H1 (cell line): ENCODE measurements at regions not wholly inside any gene's neighbourhood (a gene's known extent, or its start where the extent isn't known, plus 50 kb on each side); places are given as distances from the start of the nearest gene placed in this dataset.

ENCODE experiments used
- BACH1 ChIP-seq: IDR thresholded peaks from 2 replicates; pipeline ENCODE4 v1.6.1; 2012; ENCODE audit warnings: low read length, improper control_type of control experiment
- CBX5 ChIP-seq: fragments of 300-800, 300-1000 bp; sonication (generic); IDR thresholded peaks from 2 replicates; pipeline ENCODE4 v1.7.1; 2016; ENCODE audit warnings: antibody characterized with exemption, low read length, low read depth
- GTF2F1 ChIP-seq: IDR thresholded peaks from 2 replicates; pipeline ENCODE4 v1.6.1; 2012; ENCODE audit warnings: low read depth, low read length, improper control_type of control experiment, borderline replicate concordance
- TBP ChIP-seq: IDR thresholded peaks from 2 replicates; pipeline ENCODE4 v1.6.1; 2011; ENCODE audit warnings: low read depth, low read length, improper control_type of control experiment
- TF ChIP-seq, protein P1 (sequence below): fragments of 300-600 bp; sonication (generic); IDR thresholded peaks from 2 replicates; pipeline ENCODE4 v1.7.1; 2012; ENCODE audit warnings: low read length, moderate library complexity, mild to moderate bottlenecking, inconsistent platforms; ENCODE audit not compliant: insufficient replicate concordance

DNA sequence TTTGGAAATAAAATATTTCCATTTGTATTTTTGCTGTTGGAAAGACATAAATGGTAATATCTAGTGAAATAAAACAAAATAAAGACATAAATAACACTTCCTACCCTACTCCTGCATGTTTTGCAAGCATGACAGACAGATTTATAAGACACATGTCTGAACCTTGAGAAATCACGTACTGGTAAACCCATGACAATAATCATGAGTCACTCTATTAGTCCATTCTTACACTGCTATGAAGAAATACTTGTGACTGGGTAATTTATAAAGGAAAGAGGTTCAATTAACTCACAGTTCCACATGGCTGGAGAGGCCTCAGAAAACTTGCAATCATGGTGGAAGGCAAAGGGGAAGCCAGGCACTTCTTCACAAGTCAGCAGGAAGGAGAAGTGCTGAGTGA, 942.2 kb downstream of the REEP3 start (continued):
- TF ChIP-seq, protein P1, sequence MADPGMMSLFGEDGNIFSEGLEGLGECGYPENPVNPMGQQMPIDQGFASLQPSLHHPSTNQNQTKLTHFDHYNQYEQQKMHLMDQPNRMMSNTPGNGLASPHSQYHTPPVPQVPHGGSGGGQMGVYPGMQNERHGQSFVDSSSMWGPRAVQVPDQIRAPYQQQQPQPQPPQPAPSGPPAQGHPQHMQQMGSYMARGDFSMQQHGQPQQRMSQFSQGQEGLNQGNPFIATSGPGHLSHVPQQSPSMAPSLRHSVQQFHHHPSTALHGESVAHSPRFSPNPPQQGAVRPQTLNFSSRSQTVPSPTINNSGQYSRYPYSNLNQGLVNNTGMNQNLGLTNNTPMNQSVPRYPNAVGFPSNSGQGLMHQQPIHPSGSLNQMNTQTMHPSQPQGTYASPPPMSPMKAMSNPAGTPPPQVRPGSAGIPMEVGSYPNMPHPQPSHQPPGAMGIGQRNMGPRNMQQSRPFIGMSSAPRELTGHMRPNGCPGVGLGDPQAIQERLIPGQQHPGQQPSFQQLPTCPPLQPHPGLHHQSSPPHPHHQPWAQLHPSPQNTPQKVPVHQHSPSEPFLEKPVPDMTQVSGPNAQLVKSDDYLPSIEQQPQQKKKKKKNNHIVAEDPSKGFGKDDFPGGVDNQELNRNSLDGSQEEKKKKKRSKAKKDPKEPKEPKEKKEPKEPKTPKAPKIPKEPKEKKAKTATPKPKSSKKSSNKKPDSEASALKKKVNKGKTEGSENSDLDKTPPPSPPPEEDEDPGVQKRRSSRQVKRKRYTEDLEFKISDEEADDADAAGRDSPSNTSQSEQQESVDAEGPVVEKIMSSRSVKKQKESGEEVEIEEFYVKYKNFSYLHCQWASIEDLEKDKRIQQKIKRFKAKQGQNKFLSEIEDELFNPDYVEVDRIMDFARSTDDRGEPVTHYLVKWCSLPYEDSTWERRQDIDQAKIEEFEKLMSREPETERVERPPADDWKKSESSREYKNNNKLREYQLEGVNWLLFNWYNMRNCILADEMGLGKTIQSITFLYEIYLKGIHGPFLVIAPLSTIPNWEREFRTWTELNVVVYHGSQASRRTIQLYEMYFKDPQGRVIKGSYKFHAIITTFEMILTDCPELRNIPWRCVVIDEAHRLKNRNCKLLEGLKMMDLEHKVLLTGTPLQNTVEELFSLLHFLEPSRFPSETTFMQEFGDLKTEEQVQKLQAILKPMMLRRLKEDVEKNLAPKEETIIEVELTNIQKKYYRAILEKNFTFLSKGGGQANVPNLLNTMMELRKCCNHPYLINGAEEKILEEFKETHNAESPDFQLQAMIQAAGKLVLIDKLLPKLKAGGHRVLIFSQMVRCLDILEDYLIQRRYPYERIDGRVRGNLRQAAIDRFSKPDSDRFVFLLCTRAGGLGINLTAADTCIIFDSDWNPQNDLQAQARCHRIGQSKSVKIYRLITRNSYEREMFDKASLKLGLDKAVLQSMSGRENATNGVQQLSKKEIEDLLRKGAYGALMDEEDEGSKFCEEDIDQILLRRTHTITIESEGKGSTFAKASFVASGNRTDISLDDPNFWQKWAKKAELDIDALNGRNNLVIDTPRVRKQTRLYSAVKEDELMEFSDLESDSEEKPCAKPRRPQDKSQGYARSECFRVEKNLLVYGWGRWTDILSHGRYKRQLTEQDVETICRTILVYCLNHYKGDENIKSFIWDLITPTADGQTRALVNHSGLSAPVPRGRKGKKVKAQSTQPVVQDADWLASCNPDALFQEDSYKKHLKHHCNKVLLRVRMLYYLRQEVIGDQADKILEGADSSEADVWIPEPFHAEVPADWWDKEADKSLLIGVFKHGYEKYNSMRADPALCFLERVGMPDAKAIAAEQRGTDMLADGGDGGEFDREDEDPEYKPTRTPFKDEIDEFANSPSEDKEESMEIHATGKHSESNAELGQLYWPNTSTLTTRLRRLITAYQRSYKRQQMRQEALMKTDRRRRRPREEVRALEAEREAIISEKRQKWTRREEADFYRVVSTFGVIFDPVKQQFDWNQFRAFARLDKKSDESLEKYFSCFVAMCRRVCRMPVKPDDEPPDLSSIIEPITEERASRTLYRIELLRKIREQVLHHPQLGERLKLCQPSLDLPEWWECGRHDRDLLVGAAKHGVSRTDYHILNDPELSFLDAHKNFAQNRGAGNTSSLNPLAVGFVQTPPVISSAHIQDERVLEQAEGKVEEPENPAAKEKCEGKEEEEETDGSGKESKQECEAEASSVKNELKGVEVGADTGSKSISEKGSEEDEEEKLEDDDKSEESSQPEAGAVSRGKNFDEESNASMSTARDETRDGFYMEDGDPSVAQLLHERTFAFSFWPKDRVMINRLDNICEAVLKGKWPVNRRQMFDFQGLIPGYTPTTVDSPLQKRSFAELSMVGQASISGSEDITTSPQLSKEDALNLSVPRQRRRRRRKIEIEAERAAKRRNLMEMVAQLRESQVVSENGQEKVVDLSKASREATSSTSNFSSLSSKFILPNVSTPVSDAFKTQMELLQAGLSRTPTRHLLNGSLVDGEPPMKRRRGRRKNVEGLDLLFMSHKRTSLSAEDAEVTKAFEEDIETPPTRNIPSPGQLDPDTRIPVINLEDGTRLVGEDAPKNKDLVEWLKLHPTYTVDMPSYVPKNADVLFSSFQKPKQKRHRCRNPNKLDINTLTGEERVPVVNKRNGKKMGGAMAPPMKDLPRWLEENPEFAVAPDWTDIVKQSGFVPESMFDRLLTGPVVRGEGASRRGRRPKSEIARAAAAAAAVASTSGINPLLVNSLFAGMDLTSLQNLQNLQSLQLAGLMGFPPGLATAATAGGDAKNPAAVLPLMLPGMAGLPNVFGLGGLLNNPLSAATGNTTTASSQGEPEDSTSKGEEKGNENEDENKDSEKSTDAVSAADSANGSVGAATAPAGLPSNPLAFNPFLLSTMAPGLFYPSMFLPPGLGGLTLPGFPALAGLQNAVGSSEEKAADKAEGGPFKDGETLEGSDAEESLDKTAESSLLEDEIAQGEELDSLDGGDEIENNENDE = no peak
- TF ChIP-seq GTF2F1 (no peak), TBP (no peak), CBX5 (no peak), BACH1 (no peak)
